Activated CD4-positive, alpha-beta T cell treated with anti-CD3 and anti-CD28 coated beads, Interleukin-2, amount 10 ng/mL, durations not matched to agents 7 days and 5 days (primary cell): ENCODE measurements at regions not wholly inside any gene's neighbourhood (a gene's known extent, or its start where the extent isn't known, plus 50 kb on each side); places are given as distances from the start of the nearest gene placed in this dataset.
"Not testable (repeated sequence)": the region's sequence is repeated elsewhere in the genome, so short reads cannot be mapped to it uniquely, and the experiment has no call there.

Experiments
- CTCF ChIA-PET: fragments of 350-600 bp; sonication (Branson Sonifier 250); formaldehyde crosslinking; loops from one replicate; lab custom pipeline; 2021; ENCODE audit warnings: antibody characterized with exemption; lab: Charles Lee
- POLR2A ChIA-PET: fragments of 350-600 bp; sonication (Branson Sonifier 250); formaldehyde crosslinking; loops from one replicate; lab custom pipeline; 2021; ENCODE audit warnings: antibody characterized with exemption; lab: Charles Lee
- DNase-seq: peaks from one replicate; pipeline ENCODE4 v3.0.0-alpha.2; 2020
- H3K27ac Mint-ChIP-seq: one replicate; pipeline ENCODE4 v1.8.0; 2021; ENCODE audit warnings: mild to moderate bottlenecking, moderate library complexity, mixed read lengths
- H3K27me3 Mint-ChIP-seq: one replicate; pipeline ENCODE4 v1.8.0; 2021; ENCODE audit warnings: mixed read lengths
- H3K36me3 Mint-ChIP-seq: one replicate; pipeline ENCODE4 v1.8.0; 2021; ENCODE audit warnings: low read depth, mixed read lengths
- H3K4me1 Mint-ChIP-seq: one replicate; pipeline ENCODE4 v1.8.0; 2021; ENCODE audit warnings: mixed read lengths
- H3K4me3 Mint-ChIP-seq: one replicate; pipeline ENCODE4 v1.8.0; 2021; ENCODE audit warnings: mild to moderate bottlenecking, moderate library complexity, mixed read lengths
- H3K9me3 Mint-ChIP-seq: one replicate; pipeline ENCODE4 v1.8.0; 2021; ENCODE audit warnings: mixed read lengths

DNA sequence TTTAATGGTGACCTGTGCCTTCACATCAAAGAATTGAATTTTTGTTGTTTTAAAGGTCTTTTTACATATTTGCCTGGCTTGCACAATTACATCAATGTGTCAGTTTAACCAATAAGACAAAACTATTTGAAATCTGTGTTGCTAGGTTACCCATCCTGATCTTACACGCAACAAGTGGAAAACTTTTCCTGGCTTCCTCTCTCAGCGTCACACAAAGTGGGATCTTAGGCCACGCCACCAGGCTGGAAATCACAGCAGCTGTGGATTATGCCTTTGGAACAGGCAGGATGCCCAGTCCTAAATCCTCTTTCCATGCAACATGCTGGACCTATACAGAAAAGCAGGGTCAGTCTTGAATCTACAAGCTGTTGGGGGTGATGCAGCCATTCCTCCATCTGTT, 298.2 kb upstream of the HNRNPA3 start:
- ChIA-PET CTCF (no interaction called here), POLR2A (no interaction called here)
- no peaks in the 10 kb centered on the region for H3K4me1 Mint-ChIP-seq
- H3K27me3 Mint-ChIP-seq, result peaks cover 1% of the 10 kb centered on the region
- H3K9me3 Mint-ChIP-seq, result no peaks in the 10 kb centered on the region
- no peak for DNase-seq
- H3K36me3 Mint-ChIP-seq, result no peaks in the 10 kb centered on the region
- no peak overlapping the region for H3K27ac Mint-ChIP-seq
- no peak overlapping the region for H3K4me3 Mint-ChIP-seq

DNA sequence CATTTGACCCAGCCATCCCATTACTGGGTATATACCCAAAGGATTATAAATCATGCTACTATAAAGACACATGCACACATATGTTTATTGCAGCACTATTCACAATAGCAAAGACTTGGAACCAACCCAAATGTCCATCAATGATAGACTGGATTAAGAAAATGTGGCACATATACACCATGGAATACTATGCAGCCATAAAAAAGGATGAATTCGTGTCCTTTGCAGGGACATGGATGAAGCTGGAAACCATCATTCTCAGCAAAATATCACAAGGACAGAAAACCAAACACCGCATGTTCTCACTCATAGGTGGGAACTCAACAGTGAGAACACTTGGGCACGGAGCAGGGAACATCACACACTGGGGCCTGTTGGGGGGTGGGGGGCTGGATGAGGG, 290.0 kb upstream of the HNRNPA3 start:
- H3K4me1 Mint-ChIP-seq, H3K9me3 Mint-ChIP-seq: not testable (repeated sequence)

DNA sequence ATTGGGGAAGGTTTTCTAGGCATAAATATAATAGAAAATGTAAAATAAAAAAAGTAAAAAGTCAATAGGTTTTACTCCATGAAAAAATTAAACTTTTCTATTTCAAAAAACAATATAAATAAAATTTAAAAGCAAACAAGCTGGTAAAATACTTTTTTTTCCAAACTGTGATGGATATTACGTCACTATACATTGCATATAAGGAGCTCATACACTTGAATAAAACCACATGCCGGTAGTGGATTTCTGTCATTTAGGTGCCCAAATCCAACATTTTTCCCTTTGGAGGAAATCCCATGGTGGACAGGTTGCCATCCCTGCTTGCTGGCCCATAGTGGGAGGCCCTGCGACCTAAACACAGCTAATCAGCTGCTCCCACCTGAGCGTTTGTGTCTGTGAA, 289.4 kb upstream of the HNRNPA3 start:
- Mint-ChIP-seq H3K27me3 (peaks cover 2% of the 10 kb centered on the region), H3K36me3 (no peaks in the 10 kb centered on the region), H3K4me1 (no peaks in the 10 kb centered on the region), H3K9me3 (no peaks in the 10 kb centered on the region), H3K27ac (no peak overlapping the region), H3K4me3 (no peak overlapping the region)
- ChIA-PET POLR2A (no interaction called here), CTCF (interaction anchor here (1.3 kb wide), 1 partner anchor 62 kb away, joined by 3 read pairs; no protein-coding TSS in a partner anchor)
- DNase-seq, result no peak

More for the DNA sequence above, 290.0 kb upstream of the HNRNPA3 start:
- H3K27ac Mint-ChIP-seq, DNase-seq, H3K27me3 Mint-ChIP-seq, H3K4me3 Mint-ChIP-seq, H3K36me3 Mint-ChIP-seq, POLR2A ChIA-PET, CTCF ChIA-PET: not testable (repeated sequence)

DNA sequence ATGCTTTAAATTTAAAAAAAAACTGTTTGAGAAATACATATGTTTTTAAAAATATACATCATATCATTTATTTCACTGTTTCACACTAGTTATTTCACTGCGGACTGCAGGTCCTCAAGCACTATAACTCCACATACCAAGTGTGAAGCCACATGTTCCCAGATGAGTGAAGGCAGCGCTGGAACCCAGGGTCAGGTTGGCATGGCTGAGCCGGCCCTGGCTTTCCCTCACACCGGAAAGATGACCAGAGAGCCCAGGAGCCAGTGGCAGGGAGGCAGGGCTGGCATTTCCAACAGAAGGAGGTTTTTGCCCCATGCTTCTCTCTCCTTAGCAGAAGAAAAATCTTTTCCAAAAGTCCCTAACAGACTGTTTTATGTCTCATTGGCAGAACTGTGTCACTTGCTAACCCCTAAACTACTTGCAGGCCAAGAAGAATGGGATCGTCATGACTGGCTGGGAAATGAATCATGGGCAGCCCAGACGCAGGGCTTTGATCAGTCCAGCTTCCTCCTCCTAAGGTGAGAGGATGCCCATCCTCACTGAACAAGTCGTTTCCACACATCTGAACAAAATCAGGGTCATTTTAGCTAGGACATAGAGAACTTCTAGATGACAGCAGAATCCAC, 287.6 kb upstream of the HNRNPA3 start:
- peaks cover 5% of the 10 kb centered on the region for H3K36me3 Mint-ChIP-seq
- CTCF ChIA-PET, result no interaction called here
- peaks cover 2% of the 10 kb centered on the region for H3K27me3 Mint-ChIP-seq
- H3K9me3 Mint-ChIP-seq, result peaks cover 6% of the 10 kb centered on the region
- no peaks in the 10 kb centered on the region for H3K4me1 Mint-ChIP-seq
- no peak overlapping the region for H3K4me3 Mint-ChIP-seq
- DNase-seq, result no peak
- POLR2A ChIA-PET, result no interaction called here
- H3K27ac Mint-ChIP-seq, result no peak overlapping the region

DNA sequence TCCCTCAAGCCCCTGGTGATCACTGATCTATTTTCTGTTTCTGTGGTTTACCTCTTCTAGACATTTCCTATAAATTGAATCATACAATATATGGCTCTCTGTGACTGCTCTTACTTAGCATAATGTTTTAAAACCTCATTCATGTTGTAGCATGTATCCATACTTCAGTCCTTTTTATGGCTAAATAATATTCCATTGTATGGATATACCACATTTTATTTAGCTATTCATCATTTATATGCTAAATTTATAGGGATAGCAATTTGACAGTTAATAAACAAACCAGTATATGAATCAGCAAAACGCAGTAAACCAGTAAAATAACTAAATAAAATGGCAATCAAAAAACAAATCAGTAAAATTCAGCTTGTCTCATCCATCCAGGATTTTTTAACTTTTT, 286.1 kb upstream of the HNRNPA3 start:
- peaks cover 5% of the 10 kb centered on the region for H3K36me3 Mint-ChIP-seq
- peaks cover 6% of the 10 kb centered on the region for H3K9me3 Mint-ChIP-seq
- H3K27ac Mint-ChIP-seq, result no peak overlapping the region
- ChIA-PET CTCF (no interaction called here), POLR2A (no interaction called here)
- peaks cover 2% of the 10 kb centered on the region for H3K27me3 Mint-ChIP-seq
- DNase-seq, result no peak
- no peak overlapping the region for H3K4me3 Mint-ChIP-seq
- H3K4me1 Mint-ChIP-seq, result peaks cover 4% of the 10 kb centered on the region

DNA sequence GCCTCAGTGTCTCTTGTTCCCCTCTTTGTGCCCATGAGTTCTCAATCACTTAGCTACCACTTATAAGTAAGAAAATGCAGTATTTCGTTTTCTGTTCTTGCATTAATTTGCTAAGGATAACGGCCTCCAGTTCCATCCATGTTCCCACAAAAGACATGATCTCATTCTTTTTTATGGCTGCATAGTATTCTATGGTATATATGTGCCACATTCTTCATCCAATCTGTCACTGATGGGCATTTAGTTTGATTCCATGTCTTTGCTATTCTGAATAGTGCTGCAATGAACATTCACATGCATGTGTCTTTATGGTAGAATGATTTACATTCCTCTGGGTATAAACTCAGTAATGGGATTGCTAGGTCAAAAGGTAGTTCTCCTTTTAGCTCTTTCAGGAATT, 283.2 kb upstream of the HNRNPA3 start:
- CTCF ChIA-PET, POLR2A ChIA-PET, H3K27ac Mint-ChIP-seq, H3K9me3 Mint-ChIP-seq, H3K4me3 Mint-ChIP-seq, H3K36me3 Mint-ChIP-seq, H3K27me3 Mint-ChIP-seq, DNase-seq: not testable (repeated sequence)
- H3K4me1 Mint-ChIP-seq, result peaks cover 16% of the 10 kb centered on the region

DNA sequence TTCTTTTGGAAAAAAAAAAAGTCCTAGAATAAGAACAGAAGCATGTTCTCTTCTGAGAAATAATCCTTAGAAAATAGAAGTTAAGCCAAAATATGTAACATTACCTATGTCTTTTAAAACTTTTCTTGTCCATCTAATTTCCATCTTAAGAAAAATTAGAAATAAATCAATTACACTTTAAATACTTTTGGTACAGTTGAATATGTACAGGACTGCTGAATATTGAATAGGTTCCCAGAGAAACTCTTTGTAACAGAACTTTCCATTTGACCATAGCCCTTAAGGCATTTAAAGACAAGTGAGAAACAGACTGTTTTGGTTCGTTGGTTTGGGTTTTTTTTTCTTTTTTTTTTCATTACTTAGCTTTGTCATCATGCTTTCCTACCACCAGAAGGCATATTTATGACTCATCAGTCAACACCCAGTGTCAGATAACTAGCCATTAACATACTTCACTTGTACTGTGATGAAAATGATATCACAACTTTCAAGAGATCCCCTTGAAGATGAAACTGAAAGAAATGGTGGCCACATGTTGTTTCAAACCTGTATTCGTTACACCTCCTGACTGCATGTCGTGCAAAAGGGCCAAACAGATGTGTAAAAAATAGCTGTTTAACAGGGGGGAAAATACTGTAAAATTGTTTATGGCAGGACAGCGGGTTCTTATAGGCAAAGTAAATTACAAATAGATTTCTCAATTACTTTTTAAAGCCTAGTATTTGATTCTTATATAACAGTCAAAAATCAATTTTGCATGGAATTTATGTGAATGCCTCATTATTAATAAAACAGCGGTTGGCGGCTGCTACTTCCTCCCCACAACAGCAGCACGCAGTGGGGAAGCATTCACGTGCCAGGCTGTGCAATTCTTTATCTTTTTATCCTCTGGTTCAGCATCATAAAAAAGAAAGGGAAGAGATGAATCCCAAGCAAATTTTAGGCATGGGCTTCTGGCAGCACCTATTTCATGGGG, 280.7 kb upstream of the HNRNPA3 start:
- peaks cover 6% of the 10 kb centered on the region for H3K9me3 Mint-ChIP-seq
- H3K36me3 Mint-ChIP-seq, result peaks cover 5% of the 10 kb centered on the region
- H3K4me1 Mint-ChIP-seq, result peaks cover 19% of the 10 kb centered on the region
- peak overlapping the region; percentile 72 for H3K27ac Mint-ChIP-seq
- ChIA-PET POLR2A (interaction anchor here (0.7 kb wide), 1 partner anchor 91 kb away, joined by 3 read pairs; no protein-coding TSS in a partner anchor), CTCF (interaction anchor here (0.6 to 0.8 kb wide), 2 partner anchors 28 to 284 kb away, joined by 3 read pairs; no protein-coding TSS in a partner anchor)
- peak; percentile 37 for DNase-seq
- no peaks in the 10 kb centered on the region for H3K27me3 Mint-ChIP-seq
- no peak overlapping the region for H3K4me3 Mint-ChIP-seq

DNA sequence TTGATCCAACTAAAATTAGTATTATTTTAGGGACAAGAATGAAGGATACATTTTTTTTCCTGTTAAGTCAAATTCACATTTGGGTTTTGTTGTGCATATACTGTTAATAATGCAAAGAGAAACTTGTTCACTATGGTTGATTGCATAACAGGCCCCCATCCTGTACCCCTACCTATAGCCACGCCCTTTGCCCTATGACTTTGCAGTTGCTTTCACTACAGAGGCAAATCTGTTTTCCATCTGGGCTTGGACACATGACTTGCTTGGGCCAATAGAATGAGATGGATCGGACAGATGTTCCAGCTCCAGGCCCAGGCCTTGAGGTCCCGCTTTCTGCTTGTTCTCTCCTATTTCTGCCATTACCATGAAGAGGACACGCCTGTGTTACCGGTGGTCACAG, 278.5 kb upstream of the HNRNPA3 start:
- ChIA-PET CTCF (no interaction called here), POLR2A (no interaction called here)
- peaks cover 29% of the 10 kb centered on the region for H3K4me1 Mint-ChIP-seq
- H3K27me3 Mint-ChIP-seq, result no peaks in the 10 kb centered on the region
- peaks cover 6% of the 10 kb centered on the region for H3K9me3 Mint-ChIP-seq
- no peak for DNase-seq
- no peak overlapping the region for H3K27ac Mint-ChIP-seq
- peaks cover 5% of the 10 kb centered on the region for H3K36me3 Mint-ChIP-seq
- no peak overlapping the region for H3K4me3 Mint-ChIP-seq

DNA sequence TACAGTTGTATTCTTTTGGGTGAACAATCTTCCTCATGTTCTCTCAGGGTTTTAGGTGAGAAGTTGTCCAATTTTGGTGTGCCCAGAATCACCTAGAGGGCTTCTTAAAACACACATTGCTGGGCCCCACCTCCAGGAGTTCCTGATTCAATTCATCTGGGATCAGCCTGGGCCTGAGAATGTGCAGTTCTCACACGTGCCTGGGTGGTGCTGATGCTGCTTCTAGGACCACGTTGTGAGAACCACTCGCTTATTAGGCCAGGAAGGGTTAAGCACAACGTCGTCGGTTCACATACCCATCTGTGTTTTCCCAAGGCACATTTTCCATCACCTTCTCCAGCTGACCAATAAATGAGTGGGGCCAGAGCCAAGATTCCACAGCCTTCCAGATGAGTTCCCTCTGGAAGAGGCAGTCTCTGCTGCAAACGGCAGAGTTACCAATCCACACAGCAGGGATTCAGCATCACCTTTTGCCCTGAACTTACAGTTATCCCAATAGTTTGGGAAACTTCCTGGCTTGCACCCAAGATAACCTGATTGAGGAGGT, 277.7 kb upstream of the HNRNPA3 start:
- CTCF ChIA-PET, result interaction anchor here (0.5 kb wide), 1 partner anchor 22 kb away, joined by 3 read pairs; no protein-coding TSS in a partner anchor
- peaks cover 29% of the 10 kb centered on the region for H3K4me1 Mint-ChIP-seq

DNA sequence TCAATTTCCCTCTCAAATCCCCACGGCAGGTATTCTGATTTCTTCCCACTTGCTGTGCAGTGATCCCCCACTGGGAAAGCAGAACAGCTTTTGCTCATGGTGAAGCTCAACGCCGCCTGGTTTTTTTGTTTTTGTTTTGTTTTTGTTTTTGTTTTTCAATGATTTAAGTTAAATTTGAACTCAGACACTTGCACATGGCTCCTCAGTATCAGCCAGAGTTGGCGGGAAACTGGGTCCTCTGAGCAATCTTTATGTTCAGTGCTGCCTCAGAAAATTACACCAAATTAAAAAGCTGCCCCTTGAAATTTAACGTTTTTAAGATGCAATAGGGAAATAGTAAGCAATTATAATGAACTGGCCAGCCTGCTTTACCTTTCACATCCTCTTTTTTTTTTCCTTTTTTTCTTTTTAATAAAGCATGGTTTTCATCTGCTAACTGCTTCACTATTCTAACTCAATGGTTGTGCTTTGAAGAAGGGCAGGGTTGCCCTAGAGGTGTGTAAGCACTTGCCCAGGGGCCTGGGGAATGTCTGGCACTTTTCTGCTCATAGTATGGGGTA, 277.0 kb upstream of the HNRNPA3 start:
- POLR2A ChIA-PET, result no interaction called here
- DNase-seq, result no peak
- Mint-ChIP-seq H3K9me3 (no peaks in the 10 kb centered on the region), H3K4me3 (no peak overlapping the region), H3K27ac (no peak overlapping the region), H3K4me1 (peaks cover 30% of the 10 kb centered on the region), H3K36me3 (no peaks in the 10 kb centered on the region), H3K27me3 (peaks cover 2% of the 10 kb centered on the region)
- CTCF ChIA-PET, result interaction anchor here (0.6 to 1.2 kb wide), 2 partner anchors 11 to 665 kb away, joined by 3 to 7 read pairs; no protein-coding TSS in a partner anchor

More for the DNA sequence above, 277.7 kb upstream of the HNRNPA3 start:
- DNase-seq, result no peak
- Mint-ChIP-seq H3K9me3 (no peaks in the 10 kb centered on the region), H3K36me3 (no peaks in the 10 kb centered on the region), H3K4me3 (no peak overlapping the region), H3K27me3 (no peaks in the 10 kb centered on the region), H3K27ac (no peak overlapping the region)
- POLR2A ChIA-PET, result no interaction called here

DNA sequence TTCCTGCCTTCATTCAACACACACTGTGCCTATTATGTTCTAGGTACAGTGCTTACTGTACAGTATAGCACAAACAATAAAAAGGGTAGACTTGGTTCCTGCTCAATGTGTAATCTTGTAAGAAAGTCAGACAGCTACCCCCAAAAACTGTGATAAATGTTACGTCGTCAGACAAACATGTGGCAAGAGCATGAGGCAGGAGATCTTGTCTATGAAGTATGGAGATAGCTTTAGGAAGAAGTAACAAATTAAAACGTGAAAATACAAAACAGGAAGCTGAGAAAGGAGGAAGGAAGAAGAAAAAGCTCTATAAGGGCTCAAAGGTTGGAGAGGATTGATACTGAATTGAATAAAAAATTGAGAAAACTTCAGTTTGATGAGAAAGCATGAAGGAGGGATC, 276.2 kb upstream of the HNRNPA3 start:
- Mint-ChIP-seq H3K4me3 (no peak overlapping the region), H3K9me3 (no peaks in the 10 kb centered on the region), H3K36me3 (no peaks in the 10 kb centered on the region), H3K4me1 (peaks cover 26% of the 10 kb centered on the region), H3K27me3 (peaks cover 2% of the 10 kb centered on the region), H3K27ac (no peak overlapping the region)
- DNase-seq, result no peak
- CTCF ChIA-PET, result interaction anchor here (1.2 kb wide), 1 partner anchor 10 kb away, joined by 3 read pairs; no protein-coding TSS in a partner anchor
- POLR2A ChIA-PET, result no interaction called here

DNA sequence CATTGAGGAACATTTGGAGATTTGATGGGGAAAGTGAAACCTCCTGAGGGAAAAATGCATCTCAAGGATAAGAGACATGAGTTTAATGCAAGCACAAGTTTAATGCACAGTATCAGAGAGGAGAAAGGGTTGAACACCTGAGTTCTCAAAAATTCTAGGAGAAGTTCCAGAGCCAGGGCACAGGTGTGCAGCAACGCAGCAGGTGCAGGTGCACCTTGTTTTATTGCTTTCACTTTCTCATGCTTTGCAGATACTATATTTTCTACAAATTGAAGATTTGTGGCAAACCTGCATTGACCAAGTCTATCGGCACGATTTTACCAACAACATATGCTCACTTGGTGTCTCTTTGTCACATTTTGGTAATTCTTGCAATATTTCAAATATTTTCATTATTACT, 267.6 kb upstream of the HNRNPA3 start:
- Mint-ChIP-seq H3K4me3 (no peak overlapping the region), H3K36me3 (no peaks in the 10 kb centered on the region), H3K9me3 (peaks cover 1% of the 10 kb centered on the region), H3K4me1 (peaks cover 1% of the 10 kb centered on the region), H3K27me3 (peaks cover 5% of the 10 kb centered on the region), H3K27ac (no peak overlapping the region)
- CTCF ChIA-PET, result interaction anchor here (1.5 to 1.9 kb wide), 2 partner anchors 12 to 24 kb away, joined by 3 to 6 read pairs; no protein-coding TSS in a partner anchor
- no peak for DNase-seq
- POLR2A ChIA-PET, result no interaction called here
